Mesendoderm (in vitro differentiated cells): ENCODE measurements at regions not wholly inside any gene's neighbourhood (a gene's known extent, or its start where the extent isn't known, plus 50 kb on each side); places are given as distances from the start of the nearest gene placed in this dataset.
"Not testable (repeated sequence)": the region's sequence is repeated elsewhere in the genome, so short reads cannot be mapped to it uniquely, and the experiment has no call there.

Experiments used
- DNase-seq: peaks from one replicate; pipeline ENCODE4 v3.0.0; 2013
- H2AK5ac ChIP-seq: 2 replicates; pipeline ENCODE4 v1.6.1; 2013; ENCODE audit warnings: low read length, inconsistent platforms
- H2BK120ac ChIP-seq: 2 replicates; pipeline ENCODE4 v1.6.1; 2013; ENCODE audit warnings: low read depth, mild to moderate bottlenecking, low read length, moderate library complexity, mixed read lengths
- H2BK15ac ChIP-seq: replicated peaks from 2 replicates; pipeline ENCODE4 v1.6.1; 2013; ENCODE audit warnings: low read depth, mild to moderate bottlenecking, moderate library complexity
- H2BK5ac ChIP-seq: 2 replicates; pipeline ENCODE4 v1.6.1; 2013; ENCODE audit warnings: low read length, inconsistent platforms
- H3K18ac ChIP-seq: 2 replicates; pipeline ENCODE4 v1.6.1; 2013; ENCODE audit warnings: mild to moderate bottlenecking, low read length, mixed read lengths
- H3K23ac ChIP-seq: one replicate; pipeline ENCODE4 v1.6.1; 2013; ENCODE audit warnings: low read length
- H3K27ac ChIP-seq: 2 replicates; pipeline ENCODE4 v1.5.1; 2013; ENCODE audit warnings: low read depth, mild to moderate bottlenecking, inconsistent platforms, low read length, moderate library complexity
- H3K27me3 ChIP-seq: 2 replicates; pipeline ENCODE4 v1.6.1; 2013; ENCODE audit warnings: low read length, control low read depth, mild to moderate bottlenecking, inconsistent platforms; ENCODE audit not compliant: insufficient read depth, poor library complexity
- H3K36me3 ChIP-seq: 2 replicates; pipeline ENCODE4 v1.6.1; 2013; ENCODE audit warnings: low read length, inconsistent platforms; ENCODE audit not compliant: control insufficient read depth, insufficient read depth
- H3K4ac ChIP-seq: one replicate; pipeline ENCODE4 v1.6.1; 2013; ENCODE audit warnings: low read depth, mild to moderate bottlenecking, low read length, moderate library complexity
- H3K4me1 ChIP-seq: 2 replicates; pipeline ENCODE4 v1.6.1; 2013; ENCODE audit warnings: low read depth, low read length, inconsistent platforms; ENCODE audit not compliant: control insufficient read depth
- H3K4me2 ChIP-seq: 2 replicates; pipeline ENCODE4 v1.6.1; 2013; ENCODE audit warnings: low read length
- H3K4me3 ChIP-seq: 2 replicates; pipeline ENCODE4 v1.5.1; 2013; ENCODE audit warnings: mild to moderate bottlenecking, low read length
- H3K56ac ChIP-seq: one replicate; pipeline ENCODE4 v1.6.1; 2013; ENCODE audit warnings: low read length
- H3K79me1 ChIP-seq: 2 replicates; pipeline ENCODE4 v1.6.1; 2013; ENCODE audit warnings: low read length, inconsistent platforms
- H3K79me2 ChIP-seq: 2 replicates; pipeline ENCODE4 v1.6.1; 2013; ENCODE audit warnings: mild to moderate bottlenecking, low read length; ENCODE audit not compliant: control insufficient read depth, insufficient read depth
- H3K9ac ChIP-seq: 2 replicates; pipeline ENCODE4 v1.6.1; 2013; ENCODE audit warnings: low read length, inconsistent platforms
- H4K5ac ChIP-seq: one replicate; pipeline ENCODE4 v1.6.1; 2013; ENCODE audit warnings: low read length
- H4K8ac ChIP-seq: one replicate; pipeline ENCODE4 v1.6.1; 2013; ENCODE audit warnings: low read depth, mild to moderate bottlenecking, control low read depth, low read length, moderate library complexity
- WGBS: extraction: QIAGEN DNeasy Blood & Tissue Kit; methylation state at CpG from one replicate; pipeline ENCODE4 v1.1.7; 2013; ENCODE audit warnings: low lambda C conversion rate, missing lambda C conversion rate; ENCODE audit not compliant: insufficient coverage; ENCODE audit errors: extremely low coverage; 5-methylcytosine and 5-hydroxymethylcytosine counted together

DNA sequence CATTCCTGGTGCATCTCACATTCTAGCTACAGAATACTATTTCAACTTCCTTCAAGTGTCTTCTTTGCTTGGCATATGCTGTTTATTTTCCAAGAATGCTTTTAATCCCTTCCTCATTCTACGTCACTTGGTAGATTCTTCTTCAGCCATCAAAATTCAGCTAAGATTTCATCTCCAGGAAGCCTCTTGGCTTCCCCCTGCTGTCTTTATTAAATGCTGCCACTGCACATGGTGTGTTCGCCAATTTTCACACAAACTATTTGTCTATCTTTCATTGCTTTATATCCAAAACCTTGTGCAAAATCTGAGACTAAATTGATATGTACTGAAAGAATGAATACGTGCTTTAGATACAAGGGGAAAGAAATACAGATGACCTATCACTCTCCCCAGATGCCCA lies 253.0 kb downstream of the RFPL4B start:
- Histone ChIP-seq H3K56ac (no peak overlapping the region), H3K27me3 (no peaks in the 10 kb centered on the region), H3K4ac (no peak overlapping the region), H4K8ac (no peak overlapping the region), H2BK15ac (no peak overlapping the region), H3K4me1 (no peaks in the 10 kb centered on the region), H3K4me3 (no peak overlapping the region), H3K36me3 (no peaks in the 10 kb centered on the region), H3K18ac (no peak overlapping the region), H2AK5ac (no peak overlapping the region), H3K9ac (no peak overlapping the region), H4K5ac (no peak overlapping the region), H3K27ac (no peak overlapping the region), H2BK120ac (no peak overlapping the region), H2BK5ac (no peak overlapping the region), H3K4me2 (no peak overlapping the region), H3K79me2 (no peaks in the 10 kb centered on the region), H3K23ac (no peak overlapping the region), H3K79me1 (no peaks in the 10 kb centered on the region)
- no peak for DNase-seq
- WGBS, result no CpG with 5 or more reads among the region's 3 CpGs

- Histone ChIP-seq H3K27me3 (no peaks in the 10 kb centered on the region), H2BK5ac (no peak overlapping the region), H2AK5ac (no peak overlapping the region), H3K9ac (no peak overlapping the region), H3K4me1 (no peaks in the 10 kb centered on the region), H3K36me3 (no peaks in the 10 kb centered on the region), H3K56ac (no peak overlapping the region), H3K4ac (no peak overlapping the region), H3K4me2 (no peak overlapping the region), H4K8ac (no peak overlapping the region), H3K23ac (no peak overlapping the region), H3K27ac (no peak overlapping the region), H3K79me1 (no peaks in the 10 kb centered on the region), H3K4me3 (no peak overlapping the region), H3K18ac (no peak overlapping the region), H4K5ac (no peak overlapping the region), H2BK15ac (no peak overlapping the region), H2BK120ac (no peak overlapping the region), H3K79me2 (no peaks in the 10 kb centered on the region)
- WGBS, result no CpG with 5 or more reads among the region's 1 CpG
- no peak for DNase-seq
These were observed 256.6 kb downstream of the RFPL4B start for GRCh38 chr6:112603726-112604125.

DNA sequence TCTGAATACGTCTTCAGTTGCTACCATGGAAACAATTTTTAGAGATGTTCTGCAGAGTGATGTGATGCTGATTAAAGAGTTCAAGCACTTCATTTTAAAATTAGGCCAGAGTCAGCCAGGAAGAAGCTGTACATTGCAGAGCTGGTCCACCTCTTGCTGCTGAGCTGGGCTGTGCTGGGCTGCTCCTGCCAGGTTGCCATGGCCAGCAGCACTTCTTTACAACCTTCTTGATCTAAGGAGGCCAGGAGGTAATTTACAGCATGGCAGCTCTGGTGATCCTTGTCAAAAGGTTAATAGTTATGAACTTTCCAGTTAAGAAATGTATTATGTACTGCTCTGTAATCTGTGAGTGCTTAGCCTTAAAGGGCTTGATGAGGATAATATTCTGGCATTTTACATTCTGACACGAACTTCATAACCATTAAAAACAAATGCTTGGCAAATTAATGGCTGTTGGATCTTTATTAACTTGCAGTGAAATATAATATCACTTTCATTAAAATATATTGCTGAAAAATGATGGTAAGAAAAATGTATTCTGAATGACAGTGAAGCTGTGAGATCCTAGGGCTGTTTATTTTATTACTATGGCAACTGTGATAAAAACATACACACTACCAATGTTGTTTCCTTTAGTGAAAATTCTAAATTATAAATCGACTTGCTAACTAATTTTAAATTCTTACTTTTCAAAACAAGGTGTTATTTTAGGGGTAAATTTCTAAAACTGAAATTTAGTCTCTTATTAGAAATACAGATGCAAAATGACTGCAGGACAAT lies 259.7 kb downstream of the RFPL4B start:
- H3K79me1 ChIP-seq, result no peaks in the 10 kb centered on the region
- no peak overlapping the region for H3K4me2 ChIP-seq

GRCh38 chr6:112608925-112609324 lies 261.8 kb downstream of the RFPL4B start:
- not testable (repeated sequence) for H3K27ac ChIP-seq

More for the DNA sequence above, 259.7 kb downstream of the RFPL4B start:
- Histone ChIP-seq H2BK120ac (no peak overlapping the region), H3K4me1 (no peaks in the 10 kb centered on the region), H2BK5ac (no peak overlapping the region), H4K5ac (no peak overlapping the region), H4K8ac (no peak overlapping the region), H3K4me3 (no peak overlapping the region), H3K56ac (no peak overlapping the region), H3K4ac (no peak overlapping the region), H3K79me2 (no peaks in the 10 kb centered on the region), H3K9ac (no peak overlapping the region), H3K36me3 (no peaks in the 10 kb centered on the region), H3K23ac (no peak overlapping the region), H3K27me3 (no peaks in the 10 kb centered on the region), H3K18ac (no peak overlapping the region), H2AK5ac (no peak overlapping the region), H2BK15ac (no peak overlapping the region), H3K27ac (no peak overlapping the region)
- DNase-seq, result no peak
- WGBS, result no CpG with 5 or more reads among the region's 3 CpGs

GRCh38 chr6:112613410-112613809 lies 266.3 kb downstream of the RFPL4B start:
- no peak overlapping the region for H3K18ac ChIP-seq
- H3K36me3 ChIP-seq, result no peaks in the 10 kb centered on the region
- no peak overlapping the region for H3K9ac ChIP-seq
- H2AK5ac ChIP-seq, result no peak overlapping the region
- no peak overlapping the region for H3K4me2 ChIP-seq
- H2BK15ac ChIP-seq, result no peak overlapping the region
- no CpG with 5 or more reads among the region's 2 CpGs for WGBS
- no peaks in the 10 kb centered on the region for H3K79me2 ChIP-seq
- no peak for DNase-seq
- H3K56ac ChIP-seq, result no peak overlapping the region
- H4K8ac ChIP-seq, result no peak overlapping the region
- no peaks in the 10 kb centered on the region for H3K4me1 ChIP-seq
- no peak overlapping the region for H3K4me3 ChIP-seq
- H3K27ac ChIP-seq, result no peak overlapping the region
- H3K23ac ChIP-seq, result no peak overlapping the region
- H2BK120ac ChIP-seq, result no peak overlapping the region
- no peak overlapping the region for H3K4ac ChIP-seq
- no peaks in the 10 kb centered on the region for H3K79me1 ChIP-seq
- no peaks in the 10 kb centered on the region for H3K27me3 ChIP-seq
- no peak overlapping the region for H2BK5ac ChIP-seq
- no peak overlapping the region for H4K5ac ChIP-seq

More at GRCh38 chr6:112608925-112609324, 261.8 kb downstream of the RFPL4B start:
- H2BK120ac ChIP-seq, H4K5ac ChIP-seq, H3K4ac ChIP-seq, H3K27me3 ChIP-seq, H3K4me1 ChIP-seq, H3K79me1 ChIP-seq, H2BK5ac ChIP-seq, H3K18ac ChIP-seq, H3K36me3 ChIP-seq, H3K4me3 ChIP-seq, H3K79me2 ChIP-seq, H2BK15ac ChIP-seq, H3K23ac ChIP-seq, H3K9ac ChIP-seq, H3K4me2 ChIP-seq, H3K56ac ChIP-seq, H4K8ac ChIP-seq, H2AK5ac ChIP-seq: not testable (repeated sequence)
- no CpG with 5 or more reads among the region's 1 CpG for WGBS
- DNase-seq, result peak; percentile 11

DNA sequence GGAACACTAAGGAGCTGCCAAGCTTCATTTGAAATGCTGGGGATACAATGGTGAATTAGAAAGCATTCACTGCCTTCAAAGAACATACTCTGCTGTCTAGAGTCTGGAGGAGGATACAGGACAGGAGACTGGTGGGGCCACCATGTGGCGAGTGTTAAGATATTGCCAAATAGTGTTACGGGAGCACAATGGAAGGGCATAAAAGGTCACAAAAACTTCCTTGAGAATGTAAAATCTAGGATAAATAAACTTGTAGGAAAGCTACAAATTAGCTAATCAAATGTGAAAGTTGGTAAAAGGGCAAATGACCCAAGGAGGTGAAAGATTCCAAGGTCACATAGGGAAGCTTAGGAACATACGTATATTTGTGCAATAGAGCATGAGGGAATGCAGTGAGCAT lies 271.7 kb downstream of the RFPL4B start:
- DNase-seq, result peak; percentile 70
- H3K4me2 ChIP-seq, result no peak overlapping the region
- H2BK5ac ChIP-seq, result no peak overlapping the region
- H3K4ac ChIP-seq, result no peak overlapping the region
- H4K5ac ChIP-seq, result no peak overlapping the region
- H2AK5ac ChIP-seq, result no peak overlapping the region
- H3K56ac ChIP-seq, result no peak overlapping the region
- H3K4me3 ChIP-seq, result no peak overlapping the region
- H3K27me3 ChIP-seq, result no peaks in the 10 kb centered on the region
- no peaks in the 10 kb centered on the region for H3K4me1 ChIP-seq
- H3K23ac ChIP-seq, result no peak overlapping the region
- no peaks in the 10 kb centered on the region for H3K36me3 ChIP-seq
- no peak overlapping the region for H3K9ac ChIP-seq
- H2BK15ac ChIP-seq, result no peak overlapping the region
- H3K79me1 ChIP-seq, result no peaks in the 10 kb centered on the region
- no peaks in the 10 kb centered on the region for H3K79me2 ChIP-seq
- H3K18ac ChIP-seq, result no peak overlapping the region
- no peak overlapping the region for H2BK120ac ChIP-seq
- no peak overlapping the region for H3K27ac ChIP-seq
- no peak overlapping the region for H4K8ac ChIP-seq
- WGBS, result no CpG with 5 or more reads among the region's 3 CpGs
